ENCODE measurements at regions not wholly inside any gene's neighbourhood (a gene's known extent, or its start where the extent isn't known, plus 50 kb on each side); places are given as distances from the start of the nearest gene placed in this dataset.

GRCh38 chr4:54912155-54912554, 213.2 kb downstream of the KDR start:
- TF ChIP-seq TAF1 (IDR thresholded peaks at IDR 0.05; ENCODE audit: borderline replicate concordance, low read depth, low read length) (no peak), POLR2A (IDR thresholded peaks at IDR 0.05; ENCODE audit: low read depth, low read length) (no peak), POLR2AphosphoS5 (IDR thresholded peaks at IDR 0.05; ENCODE audit: low read depth, low read length) (no peak)
